ENCODE measurements at regions not wholly inside any gene's neighbourhood (a gene's known extent, or its start where the extent isn't known, plus 50 kb on each side); places are given as distances from the start of the nearest gene placed in this dataset.
"Not testable (repeated sequence)": the region's sequence is repeated elsewhere in the genome, so short reads cannot be mapped to it uniquely, and the experiment has no call there.

- Histone ChIP-seq H3K27ac (ENCODE audit: low read length) (no peak overlapping the region), H3K27me3 (ENCODE audit: low read depth, low read length) (no peaks in the 10 kb centered on the region), H4K20me1 (ENCODE audit: insufficient read depth, low read length) (no peaks in the 10 kb centered on the region), H3K36me3 (replicated peaks; ENCODE audit: low read depth, low read length) (no peaks in the 10 kb centered on the region), H3K4me1 (ENCODE audit: low read length) (no peaks in the 10 kb centered on the region), H2AFZ (ENCODE audit: low read depth, low read length) (no peak overlapping the region), H3K9me3 (ENCODE audit: insufficient read depth, low read length) (no peaks in the 10 kb centered on the region), H3K79me2 (ENCODE audit: low read length) (no peaks in the 10 kb centered on the region), H3K4me3 (ENCODE audit: low read length) (no peak overlapping the region), H3K4me2 (ENCODE audit: low read length) (no peak overlapping the region), H3K9ac (ENCODE audit: low read length) (no peak overlapping the region)
- TF ChIP-seq EZH2phosphoT487 (IDR thresholded peaks at IDR 0.05; ENCODE audit: low read depth), result no peak
- no peak for TF ChIP-seq CTCF (IDR thresholded peaks at IDR 0.05; ENCODE audit: low read depth, low read length)
Measured at GRCh38 chr10:36416513-36416912, 708.9 kb upstream of the ANKRD30A start.

GRCh38 chr10:36412942-36413341 lies 712.5 kb upstream of the ANKRD30A start:
- no peaks in the 10 kb centered on the region for H3K9me3 ChIP-seq (ENCODE audit: insufficient read depth, low read length)
- H3K4me3 ChIP-seq (ENCODE audit: low read length), result no peak overlapping the region
- H3K36me3 ChIP-seq (replicated peaks; ENCODE audit: low read depth, low read length), result no peaks in the 10 kb centered on the region
- no peak overlapping the region for H3K27ac ChIP-seq (ENCODE audit: low read length)
- no peak overlapping the region for H3K9ac ChIP-seq (ENCODE audit: low read length)
- no peak overlapping the region for H3K4me2 ChIP-seq (ENCODE audit: low read length)
- H2AFZ ChIP-seq (ENCODE audit: low read depth, low read length), result no peak overlapping the region
- H3K4me1 ChIP-seq (ENCODE audit: low read length), result no peaks in the 10 kb centered on the region
- H3K79me2 ChIP-seq (ENCODE audit: low read length), result no peaks in the 10 kb centered on the region
- no peaks in the 10 kb centered on the region for H4K20me1 ChIP-seq (ENCODE audit: insufficient read depth, low read length)
- H3K27me3 ChIP-seq (ENCODE audit: low read depth, low read length), result no peaks in the 10 kb centered on the region
- TF ChIP-seq CTCF (IDR thresholded peaks at IDR 0.05; ENCODE audit: low read depth, low read length) (no peak), EZH2phosphoT487 (IDR thresholded peaks at IDR 0.05; ENCODE audit: low read depth) (no peak)

- H3K27ac ChIP-seq (ENCODE audit: low read length); H3K4me1 ChIP-seq (ENCODE audit: low read length); H3K27me3 ChIP-seq (ENCODE audit: low read depth, low read length); H3K36me3 ChIP-seq (replicated peaks; ENCODE audit: low read depth, low read length); H3K4me2 ChIP-seq (ENCODE audit: low read length); H2AFZ ChIP-seq (ENCODE audit: low read depth, low read length); H3K4me3 ChIP-seq (ENCODE audit: low read length); H4K20me1 ChIP-seq (ENCODE audit: insufficient read depth, low read length); H3K9ac ChIP-seq (ENCODE audit: low read length); H3K79me2 ChIP-seq (ENCODE audit: low read length); H3K9me3 ChIP-seq (ENCODE audit: insufficient read depth, low read length): not testable (repeated sequence)
Measured at GRCh38 chr10:36400238-36400637, 725.2 kb upstream of the ANKRD30A start.

- Histone ChIP-seq H3K4me1 (ENCODE audit: low read length) (no peaks in the 10 kb centered on the region), H3K9me3 (ENCODE audit: insufficient read depth, low read length) (no peaks in the 10 kb centered on the region), H4K20me1 (ENCODE audit: insufficient read depth, low read length) (no peaks in the 10 kb centered on the region), H3K79me2 (ENCODE audit: low read length) (no peaks in the 10 kb centered on the region), H3K9ac (ENCODE audit: low read length) (no peak overlapping the region), H3K27ac (ENCODE audit: low read length) (no peak overlapping the region), H2AFZ (ENCODE audit: low read depth, low read length) (no peak overlapping the region), H3K36me3 (replicated peaks; ENCODE audit: low read depth, low read length) (no peaks in the 10 kb centered on the region), H3K4me3 (ENCODE audit: low read length) (no peak overlapping the region), H3K27me3 (ENCODE audit: low read depth, low read length) (no peaks in the 10 kb centered on the region), H3K4me2 (ENCODE audit: low read length) (no peak overlapping the region)
- no peak for TF ChIP-seq EZH2phosphoT487 (IDR thresholded peaks at IDR 0.05; ENCODE audit: low read depth)
- TF ChIP-seq CTCF (IDR thresholded peaks at IDR 0.05; ENCODE audit: low read depth, low read length), result no peak
Measured at GRCh38 chr10:36393801-36394200, 731.6 kb upstream of the ANKRD30A start.

- H3K27ac ChIP-seq (ENCODE audit: low read length), result no peak overlapping the region
- no peaks in the 10 kb centered on the region for H3K79me2 ChIP-seq (ENCODE audit: low read length)
- H3K4me1 ChIP-seq (ENCODE audit: low read length), result no peaks in the 10 kb centered on the region
- no peak overlapping the region for H3K4me3 ChIP-seq (ENCODE audit: low read length)
- TF ChIP-seq EZH2phosphoT487 (IDR thresholded peaks at IDR 0.05; ENCODE audit: low read depth), result no peak
- no peak for TF ChIP-seq CTCF (IDR thresholded peaks at IDR 0.05; ENCODE audit: low read depth, low read length)
- H3K9ac ChIP-seq (ENCODE audit: low read length), result no peak overlapping the region
- H3K36me3 ChIP-seq (replicated peaks; ENCODE audit: low read depth, low read length), result no peaks in the 10 kb centered on the region
- no peaks in the 10 kb centered on the region for H4K20me1 ChIP-seq (ENCODE audit: insufficient read depth, low read length)
- no peak overlapping the region for H2AFZ ChIP-seq (ENCODE audit: low read depth, low read length)
- no peak overlapping the region for H3K4me2 ChIP-seq (ENCODE audit: low read length)
- H3K27me3 ChIP-seq (ENCODE audit: low read depth, low read length), result no peaks in the 10 kb centered on the region
- H3K9me3 ChIP-seq (ENCODE audit: insufficient read depth, low read length), result no peaks in the 10 kb centered on the region
Measured at GRCh38 chr10:36391405-36391804, 734.0 kb upstream of the ANKRD30A start.

All from OCI-LY3 (cell line).